ENCODE measurements at regions not wholly inside any gene's neighbourhood (a gene's known extent, or its start where the extent isn't known, plus 50 kb on each side); places are given as distances from the start of the nearest gene placed in this dataset.
A peak's percentile ranks its signal among the peaks of the same experiment; 100 is the strongest.

DNA sequence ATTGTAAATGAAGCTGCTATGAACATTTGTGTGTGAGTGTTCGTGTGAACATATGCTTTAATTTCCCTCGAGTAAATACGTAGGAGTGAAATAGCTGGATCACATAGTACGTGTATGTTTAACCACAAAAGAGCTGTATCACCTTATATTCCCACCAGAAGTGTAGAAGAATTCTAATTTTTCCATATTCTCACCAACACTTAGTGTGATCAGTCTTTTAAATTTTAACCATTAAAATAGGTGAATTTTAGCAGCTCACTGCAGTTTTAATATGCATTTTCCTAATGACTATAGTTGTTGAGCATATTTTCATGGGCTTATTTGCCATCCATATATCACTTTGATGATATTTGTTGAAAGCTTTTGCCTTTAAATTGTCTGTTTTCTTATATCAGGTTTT, 741.2 kb downstream of the PTPRU start:
- DNase-seq = no peak

DNA sequence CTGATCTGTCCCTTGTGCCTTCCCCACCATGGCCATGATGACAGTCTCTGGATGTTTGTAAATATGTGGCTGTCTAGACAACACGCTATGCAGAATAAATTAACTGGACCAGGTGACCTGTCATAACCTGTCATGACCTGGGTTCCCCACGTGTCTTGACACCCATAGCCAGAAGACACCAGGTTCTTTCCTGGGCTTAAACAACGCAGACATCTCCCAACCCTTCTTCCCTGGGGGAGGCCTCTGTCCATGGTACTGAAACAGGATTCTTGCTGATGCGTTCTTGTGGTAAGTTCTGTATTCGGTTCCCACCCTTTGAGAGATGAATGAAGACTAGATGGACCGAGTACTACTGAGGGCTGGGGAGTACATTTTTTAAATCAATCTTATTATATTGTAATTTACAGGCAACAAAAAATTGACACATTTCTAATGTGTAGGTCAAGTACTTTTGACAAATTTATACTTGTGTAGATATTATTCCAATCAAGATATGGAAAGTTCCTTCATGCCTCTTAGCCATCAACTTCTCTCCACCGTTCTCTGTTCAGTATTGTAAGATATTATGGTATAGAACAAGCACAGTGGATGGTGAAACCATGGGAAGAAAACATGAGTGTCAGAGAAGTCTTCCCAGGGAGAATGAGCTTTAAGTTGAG, 738.8 kb downstream of the PTPRU start:
- DNase-seq = peak; percentile 6 to 37

DNA sequence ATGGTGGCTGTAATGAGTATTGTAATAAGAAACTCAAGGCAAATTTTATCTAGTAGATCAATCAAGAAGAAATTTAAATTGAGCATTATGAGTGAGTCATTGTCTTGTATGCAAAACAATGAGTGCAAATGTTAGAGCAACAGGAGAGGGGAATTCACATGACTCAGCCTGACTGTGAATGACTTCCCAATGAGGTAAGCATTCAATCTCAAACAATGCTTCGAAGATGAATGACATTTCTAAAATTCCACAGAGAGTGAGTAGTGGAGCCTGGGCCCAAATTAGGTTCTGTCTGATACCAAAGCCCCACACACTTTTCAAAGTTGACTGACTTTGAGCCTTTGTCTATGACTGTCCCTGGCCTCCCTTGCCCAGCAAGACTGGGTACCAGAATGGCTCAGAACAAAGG, 738.0 kb downstream of the PTPRU start:
- DNase-seq = peak; percentile 28 to 65

GRCh38 chr1:29973406-29973805, 737.1 kb downstream of the PTPRU start:
- DNase-seq = no peak

- DNase-seq = no peak
Measured at GRCh38 chr1:29972421-29973053, 736.2 kb downstream of the PTPRU start.

- DNase-seq = no peak
Measured at GRCh38 chr1:29971703-29972102, 735.4 kb downstream of the PTPRU start.

DNA sequence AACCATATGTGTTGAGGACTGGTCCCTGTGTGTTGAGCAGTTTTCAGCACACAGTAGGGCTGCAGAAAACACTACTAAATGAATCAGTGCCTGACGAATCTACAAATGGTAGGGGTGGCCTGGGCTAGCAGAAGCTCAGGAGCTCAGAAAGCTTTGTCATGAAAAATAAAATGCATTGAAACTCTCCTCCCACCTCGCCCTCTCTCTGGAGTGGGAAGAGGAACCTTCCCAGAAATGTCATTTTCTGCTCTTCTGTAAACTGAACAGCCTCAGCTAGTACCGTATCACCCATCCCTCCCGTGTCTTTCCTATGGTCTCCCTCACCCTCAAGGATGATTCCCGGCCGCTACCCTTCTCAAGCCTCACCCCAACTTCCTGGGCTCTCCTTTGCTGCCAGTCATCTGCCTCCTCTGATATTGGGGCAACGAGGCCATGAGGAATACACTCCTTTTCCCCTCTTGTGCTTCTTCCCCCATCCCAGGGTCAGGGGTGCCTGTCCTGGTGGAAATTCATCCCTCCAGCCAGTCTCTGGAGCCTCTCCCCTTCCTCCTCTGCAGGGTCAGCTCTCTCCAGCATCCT, 734.5 kb downstream of the PTPRU start:
- DNase-seq = no peak

DNA sequence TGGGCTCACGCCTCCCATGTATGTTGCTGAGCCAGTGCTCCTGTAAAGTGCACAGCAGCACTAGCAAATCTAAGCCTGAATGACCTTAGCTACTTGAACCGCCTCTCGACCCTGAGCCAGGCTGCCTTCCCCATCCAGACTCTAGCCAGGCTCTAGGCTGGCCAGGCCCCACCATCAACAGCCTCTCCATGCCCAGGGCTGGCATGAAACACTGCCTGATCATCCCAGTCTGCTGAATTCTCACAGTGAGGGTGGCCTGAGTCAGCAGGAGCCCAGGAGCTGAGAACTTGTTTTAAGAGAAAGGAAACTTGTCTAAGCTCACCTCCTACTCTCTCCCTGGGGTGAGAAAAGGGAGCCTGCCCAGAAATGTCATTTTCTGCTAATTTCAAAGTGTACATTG, 733.3 kb downstream of the PTPRU start:
- no peak for DNase-seq

DNA sequence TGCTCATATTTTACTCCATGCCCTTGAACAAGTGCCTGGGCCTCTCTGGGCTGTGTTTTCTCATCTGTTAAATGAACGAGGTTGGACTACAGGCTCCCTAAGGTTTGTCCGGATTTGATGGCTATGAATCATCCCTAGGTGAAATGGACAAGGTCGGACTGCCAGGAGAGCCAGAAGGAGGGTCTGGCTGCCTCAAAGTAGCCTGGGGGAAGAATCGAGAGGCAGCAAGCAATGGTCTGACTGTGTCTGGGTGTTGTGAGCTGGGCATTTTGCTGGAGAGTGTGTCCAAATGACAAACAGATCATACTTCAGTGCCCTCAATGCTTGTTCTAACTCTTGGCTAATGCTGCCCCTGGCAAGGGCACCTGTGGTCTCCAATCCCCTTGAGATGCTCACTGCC, 730.9 kb downstream of the PTPRU start:
- no peak for DNase-seq

- no peak for DNase-seq
Measured at GRCh38 chr1:29966526-29967045, 730.3 kb downstream of the PTPRU start.

DNA sequence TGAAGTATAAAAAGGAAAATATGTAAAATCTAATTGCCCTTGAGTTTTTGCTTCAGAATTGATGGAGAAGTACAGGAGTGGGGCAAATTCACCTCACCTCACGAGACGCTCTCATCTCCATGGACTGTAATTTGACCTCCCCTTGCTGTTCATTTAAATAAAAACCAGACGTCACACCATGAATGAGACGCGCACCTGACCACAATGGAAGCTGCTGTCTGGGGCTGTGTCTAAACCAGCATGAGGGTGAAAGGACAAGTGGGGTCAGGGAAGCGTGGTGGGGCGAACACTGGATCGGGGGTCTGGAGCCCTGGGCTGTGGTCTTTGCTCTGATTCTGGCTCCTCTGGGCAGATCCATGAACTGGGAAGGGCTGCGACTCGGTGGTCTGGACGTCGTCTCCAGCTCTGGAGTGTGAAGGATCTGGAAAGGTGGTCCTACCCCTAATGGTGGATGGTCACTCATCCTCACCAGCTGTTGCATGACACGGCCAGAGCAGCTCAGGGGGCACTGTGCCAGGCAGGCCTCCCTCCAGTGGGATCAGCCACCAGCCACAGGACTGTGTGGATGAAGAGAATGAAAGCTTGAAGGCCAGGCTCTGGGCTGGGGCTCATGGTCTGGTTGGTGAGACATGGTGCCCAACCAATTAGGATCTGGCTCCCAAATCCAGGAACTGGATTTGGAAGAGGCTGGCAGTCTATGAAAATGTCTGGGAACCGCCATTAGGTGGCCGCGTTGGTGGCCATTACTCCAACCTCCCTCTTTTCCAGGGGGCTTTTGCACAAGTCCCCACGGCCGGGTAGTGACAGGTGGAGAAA, 728.6 kb downstream of the PTPRU start:
- DNase-seq = no peak

- no peak for DNase-seq
Measured at GRCh38 chr1:29963946-29964345, 727.6 kb downstream of the PTPRU start.

- no peak for DNase-seq
Measured at GRCh38 chr1:29962831-29963247, 726.5 kb downstream of the PTPRU start.

GRCh38 chr1:29962336-29962735, 726.0 kb downstream of the PTPRU start:
- DNase-seq = no peak

- DNase-seq = no peak
Measured at GRCh38 chr1:29961293-29962059, 725.2 kb downstream of the PTPRU start.

GRCh38 chr1:29960876-29961275, 724.6 kb downstream of the PTPRU start:
- DNase-seq = no peak

GRCh38 chr1:29960156-29960755, 723.9 kb downstream of the PTPRU start:
- no peak for DNase-seq

DNA sequence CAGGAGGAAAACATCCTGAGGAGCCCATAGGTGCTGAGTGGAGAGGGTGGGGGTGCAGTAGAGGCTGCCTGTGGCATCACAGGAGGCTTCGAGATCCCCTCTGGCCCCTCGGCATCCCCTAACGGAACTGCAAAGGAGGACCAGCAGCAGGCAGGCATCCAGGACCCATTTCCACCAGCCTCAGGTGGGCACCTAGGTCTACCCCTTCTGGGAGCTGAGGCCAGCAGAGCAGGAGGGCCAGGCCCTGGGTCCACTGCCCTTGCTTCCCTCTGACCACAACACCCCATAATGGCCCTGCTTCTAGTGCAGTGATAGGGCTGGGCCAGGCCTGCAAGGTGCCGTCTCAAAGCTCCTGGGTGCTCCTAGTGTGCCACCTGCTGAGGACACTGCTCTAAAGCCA, 723.0 kb downstream of the PTPRU start:
- DNase-seq = no peak

DNA sequence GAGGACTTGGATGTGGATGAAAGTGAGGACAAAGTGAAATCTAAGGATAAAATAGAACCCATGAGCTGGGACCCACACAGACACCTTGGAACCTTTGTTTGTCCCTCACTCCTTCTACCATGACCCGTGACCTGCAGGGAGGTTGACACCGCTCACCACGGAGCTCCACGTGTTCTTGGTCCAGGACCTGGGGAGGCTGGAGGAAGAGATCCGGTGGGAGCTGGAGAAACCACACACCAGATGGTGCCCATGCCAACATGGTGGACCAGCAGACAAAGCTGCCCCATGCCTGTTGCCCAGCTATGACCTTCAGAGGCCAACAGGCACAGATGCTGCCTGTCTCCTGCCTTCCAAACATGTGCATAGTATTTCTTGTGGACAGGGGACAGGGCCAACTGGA, 721.9 kb downstream of the PTPRU start:
- no peak for DNase-seq

GRCh38 chr1:29956349-29957030, 720.2 kb downstream of the PTPRU start:
- DNase-seq = no peak

GRCh38 chr1:29954591-29954990, 718.3 kb downstream of the PTPRU start:
- DNase-seq = no peak

DNA sequence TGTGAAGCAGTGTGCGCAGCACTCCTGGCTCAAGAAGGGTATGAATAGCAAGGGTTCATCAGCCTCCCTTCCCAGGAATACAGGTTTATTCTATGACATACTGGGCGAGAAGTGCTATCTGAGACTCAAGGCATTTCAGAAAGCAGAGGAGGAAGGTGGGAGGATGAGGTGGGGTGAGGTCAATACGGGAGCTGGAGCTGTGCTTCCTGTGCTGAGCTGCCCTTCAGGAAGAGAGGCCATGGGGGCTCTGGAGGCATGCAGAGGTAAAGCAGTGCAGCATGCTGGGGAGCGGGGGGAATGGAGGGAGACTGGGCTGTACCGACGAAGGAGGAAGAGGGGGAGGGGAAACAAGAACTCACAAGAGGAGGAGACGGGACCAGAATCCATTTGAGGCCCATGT, 717.6 kb downstream of the PTPRU start:
- DNase-seq = no peak

Data from inflammatory macrophage treated with lipopolysaccharide for 1 hour (primary cell).